Vagina (tissue), 2 donors: ENCODE measurements at regions not wholly inside any gene's neighbourhood (a gene's known extent, or its start where the extent isn't known, plus 50 kb on each side); places are given as distances from the start of the nearest gene placed in this dataset.

Experiments used
- DNase-seq, 2 donors: peaks; one replicate each; pipeline ENCODE4 v3.0.0-alpha.2; 2017; ENCODE audit errors: extremely low spot score in 2 of 2
- H3K27ac ChIP-seq: fragments of 200-600 bp; sonication (generic); one replicate; pipeline ENCODE4 v1.5.1; 2019
- H3K27me3 ChIP-seq: fragments of 200-600 bp; sonication (generic); one replicate; pipeline ENCODE4 v1.5.1; 2019
- H3K36me3 ChIP-seq, 2 donors: fragments of 200-600 bp; sonication (generic); one replicate each; pipeline ENCODE4 v1.5.1; 2017 to 2019
- H3K4me1 ChIP-seq: fragments of 200-600 bp; sonication (generic); one replicate; pipeline ENCODE4 v1.5.1; 2019
- H3K4me3 ChIP-seq, 2 donors: fragments of 200-600 bp; sonication (generic); 1 replicate in 1 of 2; 2 replicates in 1 of 2; pipeline ENCODE4 v1.5.1; 2016 to 2019
- H3K9me3 ChIP-seq: fragments of 200-600 bp; sonication (generic); one replicate; pipeline ENCODE4 v1.5.1; 2019
- CTCF ChIP-seq, 3 experiments: fragments of 450-650 bp in 2 of 3; fragments of 200-600 bp in 1 of 3; sonication (generic) in 1 of 3; IDR thresholded peaks; one replicate each; pipeline ENCODE4 v1.5.1; 2017 to 2019; ENCODE audit warnings: antibody characterized with exemption in 3 of 3, mild to moderate bottlenecking in 2 of 3, moderate library complexity in 2 of 3
- POLR2A ChIP-seq, 2 donors: fragments of 450-650 bp; IDR thresholded peaks; one replicate each; pipeline ENCODE4 v1.6.1; 2017; ENCODE audit warnings: antibody characterized with exemption in 2 of 2, mild to moderate bottlenecking in 2 of 2, moderate library complexity in 2 of 2
- POLR2AphosphoS5 ChIP-seq, 2 donors: sonication (generic); formaldehyde crosslinking; IDR thresholded peaks; one replicate each; pipeline ENCODE4 v1.9.0; 2017; ENCODE audit warnings: antibody characterized with exemption in 2 of 2, mild to moderate bottlenecking in 2 of 2, low read depth in 1 of 2; ENCODE audit not compliant: insufficient read depth in 1 of 2
- intact Hi-C: fragments of 100-400 bp; cut with DNase I; formaldehyde crosslinking; loops from one replicate; pipeline ENCODE4 v1.15.1; 2023

DNA sequence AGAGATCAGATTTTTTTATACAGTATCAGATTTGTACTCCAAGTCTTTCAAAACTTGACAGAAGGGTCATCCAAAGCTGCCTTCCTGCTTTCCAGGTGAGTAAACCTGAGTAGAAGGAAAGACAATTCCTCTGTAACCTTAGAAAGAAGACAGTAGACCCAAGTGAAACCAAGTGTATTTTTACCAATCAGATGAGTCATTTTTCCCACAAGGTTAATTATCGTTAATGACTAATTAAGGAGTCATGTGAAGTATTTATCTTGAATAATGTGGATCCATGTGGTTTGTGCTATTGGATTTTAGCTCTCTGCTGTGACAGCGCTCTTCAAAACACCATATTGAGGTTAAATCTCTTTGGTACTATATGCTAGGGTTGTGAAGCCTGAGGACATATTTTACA, 74.0 kb upstream of the PELI2 start:
- no peaks in the 10 kb centered on the region for H3K4me1 ChIP-seq
- DNase-seq: no peak
- no peak overlapping the region for H3K4me3 ChIP-seq
- no peak overlapping the region for H3K27ac ChIP-seq
- intact Hi-C loops: no loop called here
- TF ChIP-seq POLR2AphosphoS5 (IDR thresholded peaks at IDR 0.05; ENCODE audit: insufficient read depth in 1 of 2, low read depth in 1 of 2): no peak
- no peak for TF ChIP-seq POLR2A (IDR thresholded peaks at IDR 0.05)
- TF ChIP-seq CTCF (IDR thresholded peaks at IDR 0.05): no peak
- H3K27me3 ChIP-seq: no peaks in the 10 kb centered on the region
- H3K36me3 ChIP-seq: no peaks in the 10 kb centered on the region
- no peaks in the 10 kb centered on the region for H3K9me3 ChIP-seq

- no peaks in the 10 kb centered on the region for H3K36me3 ChIP-seq
- H3K27ac ChIP-seq: no peak overlapping the region
- H3K4me3 ChIP-seq: no peak overlapping the region
- H3K27me3 ChIP-seq: no peaks in the 10 kb centered on the region
- no peak for TF ChIP-seq POLR2A (IDR thresholded peaks at IDR 0.05)
- no peaks in the 10 kb centered on the region for H3K9me3 ChIP-seq
- no peak for DNase-seq
- intact Hi-C loops: no loop called here
- H3K4me1 ChIP-seq: no peaks in the 10 kb centered on the region
Measured at GRCh38 chr14:56046546-56046945, 71.7 kb upstream of the PELI2 start.

- Histone ChIP-seq H3K4me3 (no peak overlapping the region), H3K27ac (no peak overlapping the region), H3K36me3 (no peaks in the 10 kb centered on the region), H3K27me3 (no peaks in the 10 kb centered on the region), H3K9me3 (no peaks in the 10 kb centered on the region), H3K4me1 (no peaks in the 10 kb centered on the region)
- intact Hi-C loops: no loop called here
- no peak for DNase-seq
- TF ChIP-seq POLR2AphosphoS5 (IDR thresholded peaks at IDR 0.05; ENCODE audit: insufficient read depth in 1 of 2, low read depth in 1 of 2): no peak
- no peak for TF ChIP-seq POLR2A (IDR thresholded peaks at IDR 0.05)
- no peak for TF ChIP-seq CTCF (IDR thresholded peaks at IDR 0.05)
Measured at GRCh38 chr14:56046996-56047395, 71.2 kb upstream of the PELI2 start.

DNA sequence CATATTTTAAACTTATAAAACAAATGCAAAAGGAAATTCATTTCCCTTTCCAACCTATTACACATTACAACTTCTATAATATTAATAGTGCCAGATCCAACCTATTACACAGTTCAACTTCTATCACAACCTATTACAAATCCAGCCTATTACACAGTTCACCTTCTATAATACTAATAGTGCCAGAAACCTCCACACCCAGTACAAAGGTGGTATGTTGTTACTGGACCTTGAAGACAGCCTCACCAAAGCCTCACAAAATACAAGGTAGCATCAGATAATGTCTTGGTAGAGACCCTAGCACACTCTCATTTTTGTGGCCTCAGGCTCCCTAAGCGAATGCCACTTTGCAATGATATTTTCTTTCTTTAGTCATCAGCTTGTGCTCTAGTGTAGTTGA, 68.7 kb upstream of the PELI2 start:
- DNase-seq: no peak
- Histone ChIP-seq H3K36me3 (no peaks in the 10 kb centered on the region), H3K9me3 (no peaks in the 10 kb centered on the region), H3K27me3 (no peaks in the 10 kb centered on the region), H3K4me3 (no peak overlapping the region), H3K4me1 (no peaks in the 10 kb centered on the region), H3K27ac (no peak overlapping the region)
- TF ChIP-seq POLR2A (IDR thresholded peaks at IDR 0.05) (no peak), POLR2AphosphoS5 (IDR thresholded peaks at IDR 0.05; ENCODE audit: insufficient read depth in 1 of 2, low read depth in 1 of 2) (no peak), CTCF (IDR thresholded peaks at IDR 0.05) (no peak)
- intact Hi-C loops: no loop called here

DNA sequence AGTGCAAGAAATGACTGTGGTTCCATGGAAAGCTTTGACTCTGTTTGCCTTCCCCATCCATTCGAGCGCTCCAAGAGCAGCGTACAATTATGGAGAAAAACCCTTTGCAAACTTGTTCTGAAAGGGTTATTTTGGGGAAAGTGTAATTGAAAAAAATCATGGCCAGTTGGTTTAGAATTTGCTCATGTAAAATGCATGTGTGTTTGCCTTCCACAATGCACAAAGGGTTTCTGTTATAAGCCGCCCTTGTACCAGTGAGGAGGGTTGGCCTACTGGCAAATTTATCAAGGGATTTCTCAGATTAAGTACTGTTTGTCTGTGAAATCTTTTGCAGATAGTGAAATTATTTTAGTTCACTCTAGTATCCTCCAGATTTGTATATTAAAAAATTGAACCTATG, 62.7 kb upstream of the PELI2 start:
- DNase-seq: no peak
- Histone ChIP-seq H3K36me3 (no peaks in the 10 kb centered on the region), H3K4me3 (no peak overlapping the region), H3K9me3 (no peaks in the 10 kb centered on the region), H3K27ac (no peak overlapping the region), H3K4me1 (no peaks in the 10 kb centered on the region), H3K27me3 (no peaks in the 10 kb centered on the region)
- TF ChIP-seq POLR2AphosphoS5 (IDR thresholded peaks at IDR 0.05; ENCODE audit: insufficient read depth in 1 of 2, low read depth in 1 of 2): no peak
- intact Hi-C loops: no loop called here

- no peaks in the 10 kb centered on the region for H3K9me3 ChIP-seq
- no peaks in the 10 kb centered on the region for H3K36me3 ChIP-seq
- H3K27ac ChIP-seq: no peak overlapping the region
- intact Hi-C loops: no loop called here
- no peak for DNase-seq
- H3K27me3 ChIP-seq: no peaks in the 10 kb centered on the region
- TF ChIP-seq CTCF (IDR thresholded peaks at IDR 0.05): no peak
- TF ChIP-seq POLR2AphosphoS5 (IDR thresholded peaks at IDR 0.05; ENCODE audit: insufficient read depth in 1 of 2, low read depth in 1 of 2): no peak
- TF ChIP-seq POLR2A (IDR thresholded peaks at IDR 0.05): no peak
- H3K4me1 ChIP-seq: no peaks in the 10 kb centered on the region
- H3K4me3 ChIP-seq: no peak overlapping the region
Measured at GRCh38 chr14:56056031-56056430, 62.2 kb upstream of the PELI2 start.
